IMR-90 (cell line): ENCODE measurements at regions not wholly inside any gene's neighbourhood (a gene's known extent, or its start where the extent isn't known, plus 50 kb on each side); places are given as distances from the start of the nearest gene placed in this dataset.

ENCODE experiments used
- FOS ChIP-seq: fragments of 150-350 bp; IDR thresholded peaks from 2 replicates; pipeline ENCODE4 v1.6.1; 2016; ENCODE audit warnings: low read depth, low read length
- MAFK ChIP-seq: IDR thresholded peaks from 2 replicates; pipeline ENCODE4 v1.6.1; 2012; ENCODE audit warnings: low read depth, low read length, improper control_type of control experiment
- POLR2A ChIP-seq: IDR thresholded peaks from 2 replicates; pipeline ENCODE4 v1.6.1; 2012; ENCODE audit warnings: mild to moderate bottlenecking, low read depth, low read length
- RCOR1 ChIP-seq: IDR thresholded peaks from 2 replicates; pipeline ENCODE4 v1.6.1; 2012; ENCODE audit warnings: mild to moderate bottlenecking, low read length, improper control_type of control experiment; ENCODE audit not compliant: insufficient replicate concordance
- TF ChIP-seq, protein P1 (sequence below): conservative IDR thresholded peaks from 2 replicates; pipeline ENCODE4 v1.5.1; 2012; ENCODE audit warnings: mild to moderate bottlenecking, low read depth, low read length, improper control_type of control experiment
- TF ChIP-seq, protein P2 (sequence below): fragments of 150-350 bp; IDR thresholded peaks from 2 replicates; pipeline ENCODE4 v1.6.1; 2017; ENCODE audit warnings: mild to moderate bottlenecking, antibody characterized with exemption, low read length, low read depth

DNA sequence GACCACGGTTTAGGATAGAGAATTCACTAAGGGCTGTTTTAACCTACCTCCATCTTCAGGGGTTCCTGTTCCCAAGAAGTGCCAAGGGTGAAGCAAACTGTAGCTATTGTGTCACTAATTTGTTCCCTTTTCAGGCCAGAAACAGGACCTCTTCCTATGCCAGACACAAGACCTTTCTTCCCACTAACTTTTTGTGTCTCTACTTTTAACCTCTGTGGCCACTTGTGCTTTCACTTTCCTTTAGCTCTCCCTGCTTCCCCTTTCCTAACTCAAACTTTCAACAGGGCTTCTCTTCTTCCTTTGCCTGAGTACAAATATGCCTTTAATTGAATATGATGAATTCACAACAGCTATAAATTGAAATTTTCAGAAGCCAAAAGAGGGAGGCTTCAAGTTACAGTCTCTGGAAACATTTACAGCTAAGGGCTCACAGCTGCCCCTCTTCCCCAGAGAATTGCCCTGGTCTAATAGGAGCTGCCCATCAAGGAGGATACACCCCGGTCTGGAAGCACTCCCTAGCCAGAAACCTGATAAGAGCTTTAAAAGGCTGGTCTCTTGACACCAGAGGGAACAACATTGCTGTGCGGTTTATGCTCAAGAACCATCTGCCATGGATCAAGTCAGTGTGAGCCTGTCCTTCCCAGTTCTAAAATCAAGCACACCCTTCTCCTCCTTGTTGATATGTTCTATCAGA, 61.7 kb upstream of the PLS3 start:
- TF ChIP-seq, protein P1, sequence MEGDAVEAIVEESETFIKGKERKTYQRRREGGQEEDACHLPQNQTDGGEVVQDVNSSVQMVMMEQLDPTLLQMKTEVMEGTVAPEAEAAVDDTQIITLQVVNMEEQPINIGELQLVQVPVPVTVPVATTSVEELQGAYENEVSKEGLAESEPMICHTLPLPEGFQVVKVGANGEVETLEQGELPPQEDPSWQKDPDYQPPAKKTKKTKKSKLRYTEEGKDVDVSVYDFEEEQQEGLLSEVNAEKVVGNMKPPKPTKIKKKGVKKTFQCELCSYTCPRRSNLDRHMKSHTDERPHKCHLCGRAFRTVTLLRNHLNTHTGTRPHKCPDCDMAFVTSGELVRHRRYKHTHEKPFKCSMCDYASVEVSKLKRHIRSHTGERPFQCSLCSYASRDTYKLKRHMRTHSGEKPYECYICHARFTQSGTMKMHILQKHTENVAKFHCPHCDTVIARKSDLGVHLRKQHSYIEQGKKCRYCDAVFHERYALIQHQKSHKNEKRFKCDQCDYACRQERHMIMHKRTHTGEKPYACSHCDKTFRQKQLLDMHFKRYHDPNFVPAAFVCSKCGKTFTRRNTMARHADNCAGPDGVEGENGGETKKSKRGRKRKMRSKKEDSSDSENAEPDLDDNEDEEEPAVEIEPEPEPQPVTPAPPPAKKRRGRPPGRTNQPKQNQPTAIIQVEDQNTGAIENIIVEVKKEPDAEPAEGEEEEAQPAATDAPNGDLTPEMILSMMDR: no peak
- TF ChIP-seq, protein P2, sequence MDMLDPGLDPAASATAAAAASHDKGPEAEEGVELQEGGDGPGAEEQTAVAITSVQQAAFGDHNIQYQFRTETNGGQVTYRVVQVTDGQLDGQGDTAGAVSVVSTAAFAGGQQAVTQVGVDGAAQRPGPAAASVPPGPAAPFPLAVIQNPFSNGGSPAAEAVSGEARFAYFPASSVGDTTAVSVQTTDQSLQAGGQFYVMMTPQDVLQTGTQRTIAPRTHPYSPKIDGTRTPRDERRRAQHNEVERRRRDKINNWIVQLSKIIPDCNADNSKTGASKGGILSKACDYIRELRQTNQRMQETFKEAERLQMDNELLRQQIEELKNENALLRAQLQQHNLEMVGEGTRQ: no peak
- no peak for TF ChIP-seq POLR2A
- no peak for TF ChIP-seq RCOR1
- TF ChIP-seq FOS: no peak
- TF ChIP-seq MAFK: no peak
